ENCODE measurements at regions not wholly inside any gene's neighbourhood (a gene's known extent, or its start where the extent isn't known, plus 50 kb on each side); places are given as distances from the start of the nearest gene placed in this dataset.
"Not testable (repeated sequence)": the region's sequence is repeated elsewhere in the genome, so short reads cannot be mapped to it uniquely, and the experiment has no call there.

- peaks cover 9% of the 10 kb centered on the region for H3K27me3 Mint-ChIP-seq (ENCODE audit: low read depth)
- H3K36me3 Mint-ChIP-seq (ENCODE audit: low read depth), result no peaks in the 10 kb centered on the region
- H3K4me1 Mint-ChIP-seq (ENCODE audit: low read depth), result no peaks in the 10 kb centered on the region
- DNase-seq, result no peak
- H3K27ac Mint-ChIP-seq, result no peak overlapping the region
- H3K4me3 Mint-ChIP-seq, result no peak overlapping the region
- intact Hi-C loops (cut with micrococcal nuclease), result no loop called here
- H3K9me3 Mint-ChIP-seq, result peaks cover 3% of the 10 kb centered on the region
- CTCF ChIA-PET, result no interaction called here
These were observed 54.2 kb upstream of the PIK3R4 start for GRCh38 chr3:130800829-130801228.

- no peak for DNase-seq
- H3K27ac Mint-ChIP-seq, result no peak overlapping the region
- peaks cover 4% of the 10 kb centered on the region for H3K9me3 Mint-ChIP-seq
- no peaks in the 10 kb centered on the region for H3K4me1 Mint-ChIP-seq (ENCODE audit: low read depth)
- no peak overlapping the region for H3K4me3 Mint-ChIP-seq
- CTCF ChIA-PET, result no interaction called here
- intact Hi-C loops (cut with micrococcal nuclease), result no loop called here
- no peaks in the 10 kb centered on the region for H3K36me3 Mint-ChIP-seq (ENCODE audit: low read depth)
- H3K27me3 Mint-ChIP-seq (ENCODE audit: low read depth), result peaks cover 13% of the 10 kb centered on the region
These were observed 54.8 kb upstream of the PIK3R4 start for GRCh38 chr3:130801473-130801872.

DNA sequence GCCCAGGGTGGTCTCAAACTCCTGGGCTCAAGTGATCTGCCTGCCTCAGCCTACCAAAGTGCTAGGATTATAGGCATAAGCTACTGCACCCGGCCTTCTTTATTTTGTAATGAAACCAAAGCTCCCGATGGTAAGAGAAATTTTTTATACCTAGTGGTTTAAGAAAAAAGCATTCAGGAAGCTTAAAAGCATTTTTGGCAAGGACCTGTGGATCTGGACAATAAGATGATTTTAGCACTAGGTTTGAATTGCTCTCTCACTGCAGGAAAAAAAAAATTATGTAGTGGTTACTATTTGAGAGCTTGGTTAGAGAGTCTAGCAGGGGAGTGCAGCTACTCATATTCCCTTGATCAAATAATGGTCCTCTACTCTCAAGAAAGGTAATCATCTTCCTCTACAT is 64.9 kb upstream of the PIK3R4 start:
- Mint-ChIP-seq H3K36me3 (ENCODE audit: low read depth) (no peaks in the 10 kb centered on the region), H3K9me3 (peaks cover 2% of the 10 kb centered on the region), H3K4me1 (ENCODE audit: low read depth) (no peaks in the 10 kb centered on the region), H3K27ac (no peak overlapping the region), H3K4me3 (no peak overlapping the region), H3K27me3 (ENCODE audit: low read depth) (peaks cover 2% of the 10 kb centered on the region)
- DNase-seq, result no peak
- CTCF ChIA-PET, result no interaction called here
- intact Hi-C loops (cut with micrococcal nuclease), result no loop called here

- CTCF ChIA-PET, result interaction anchor here (1.2 kb wide), 1 partner anchor 22 kb away, joined by 3 read pairs; no protein-coding TSS in a partner anchor
- H3K4me1 Mint-ChIP-seq (ENCODE audit: low read depth), result no peaks in the 10 kb centered on the region
These were observed 68.3 kb upstream of the PIK3R4 start for GRCh38 chr3:130814691-130815472.

DNA sequence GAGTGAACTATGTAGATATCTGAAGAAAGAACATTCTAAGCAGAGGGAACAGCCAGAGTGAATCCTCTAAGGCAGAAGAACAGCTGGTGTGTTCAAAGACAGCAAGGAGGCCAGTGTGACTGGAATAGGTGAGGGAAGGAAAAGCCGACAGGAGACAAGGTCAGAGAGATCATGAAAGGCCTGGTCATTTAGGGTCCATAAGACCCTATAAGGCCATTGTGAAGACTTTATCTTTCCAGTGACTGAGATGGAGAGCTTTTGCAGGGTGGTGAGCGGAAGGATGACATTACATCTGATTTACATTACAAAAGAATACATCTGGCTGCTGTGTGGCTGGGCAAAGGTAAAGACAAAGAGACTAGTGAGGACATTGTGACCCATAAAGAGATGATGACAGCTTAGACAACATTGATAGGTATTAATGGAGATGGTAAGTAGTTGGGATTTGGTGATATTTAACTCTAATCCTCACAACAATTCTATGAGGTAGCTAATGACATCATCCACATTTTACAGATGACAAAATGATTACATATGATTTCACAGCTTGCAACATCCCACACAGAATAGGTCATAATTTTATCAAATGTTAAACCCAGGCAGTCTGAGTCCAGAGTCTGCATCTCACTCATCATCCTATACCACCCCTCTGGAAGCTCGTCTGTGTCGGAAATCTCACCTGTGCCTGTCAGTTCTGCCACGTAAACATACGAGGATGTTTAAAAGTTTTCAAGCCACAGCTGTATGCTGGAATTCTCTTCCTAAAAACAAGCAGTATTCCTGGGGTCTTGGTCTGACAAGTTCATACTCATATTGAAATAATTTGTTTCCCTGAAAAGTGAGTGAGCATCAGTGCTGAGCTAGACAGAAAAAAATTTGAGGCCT is 70.2 kb upstream of the PIK3R4 start:
- Mint-ChIP-seq H3K27me3 (ENCODE audit: low read depth) (no peaks in the 10 kb centered on the region), H3K36me3 (ENCODE audit: low read depth) (no peaks in the 10 kb centered on the region), H3K27ac (no peak overlapping the region), H3K4me3 (no peak overlapping the region), H3K9me3 (no peaks in the 10 kb centered on the region), H3K4me1 (ENCODE audit: low read depth) (no peaks in the 10 kb centered on the region)
- intact Hi-C loops (cut with micrococcal nuclease), result no loop called here
- CTCF ChIA-PET, result no interaction called here
- DNase-seq, result no peak

More at GRCh38 chr3:130814691-130815472, 68.3 kb upstream of the PIK3R4 start:
- H3K36me3 Mint-ChIP-seq (ENCODE audit: low read depth), result no peaks in the 10 kb centered on the region
- no peaks in the 10 kb centered on the region for H3K9me3 Mint-ChIP-seq
- intact Hi-C loops (cut with micrococcal nuclease), result no loop called here
- no peaks in the 10 kb centered on the region for H3K27me3 Mint-ChIP-seq (ENCODE audit: low read depth)
- no peak for DNase-seq
- no peak overlapping the region for H3K4me3 Mint-ChIP-seq
- no peak overlapping the region for H3K27ac Mint-ChIP-seq

DNA sequence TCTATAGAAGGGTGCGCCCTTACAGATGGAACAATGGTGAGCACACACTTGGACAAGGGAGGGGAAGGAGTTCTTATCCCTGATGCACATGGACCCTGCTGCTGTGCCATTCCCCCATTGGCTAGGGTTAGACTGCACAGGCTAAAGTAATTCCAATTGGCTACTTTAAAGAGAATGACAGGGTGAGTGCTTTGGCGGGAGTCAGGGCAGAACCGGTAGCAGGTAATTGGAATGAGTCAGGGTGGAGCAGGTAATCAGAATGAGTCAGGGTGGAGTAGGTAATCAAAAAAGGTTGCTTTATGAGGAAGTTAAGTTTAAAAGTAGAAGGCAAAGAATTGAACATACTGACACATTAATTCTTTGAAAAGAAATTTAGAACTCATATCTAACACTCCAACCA is 71.4 kb upstream of the PIK3R4 start:
- H3K36me3 Mint-ChIP-seq (ENCODE audit: low read depth); H3K4me3 Mint-ChIP-seq; DNase-seq; H3K27me3 Mint-ChIP-seq (ENCODE audit: low read depth); H3K27ac Mint-ChIP-seq; intact Hi-C loops (cut with micrococcal nuclease); H3K9me3 Mint-ChIP-seq; H3K4me1 Mint-ChIP-seq (ENCODE audit: low read depth); CTCF ChIA-PET: not testable (repeated sequence)

DNA sequence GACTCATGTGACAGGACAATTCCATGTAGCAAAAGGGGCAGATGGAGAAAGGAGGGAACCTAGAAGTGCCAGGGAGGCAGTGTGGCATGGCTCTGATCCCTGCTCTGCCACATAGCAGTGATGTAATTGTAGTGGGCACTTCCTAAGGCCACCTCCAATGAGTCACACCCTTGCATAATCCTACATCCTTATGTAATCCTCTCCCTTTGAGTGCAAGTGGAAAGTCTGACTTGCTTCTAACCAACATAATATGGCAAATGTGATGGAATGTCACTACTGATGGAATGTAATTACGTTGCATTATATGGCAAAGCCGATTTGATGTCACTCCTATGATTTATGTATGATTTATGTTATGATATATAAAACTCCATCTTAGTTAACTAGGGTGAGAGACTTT is 72.9 kb upstream of the ATP2C1 start:
- H3K27me3 Mint-ChIP-seq (ENCODE audit: low read depth), result no peaks in the 10 kb centered on the region
- CTCF ChIA-PET, result no interaction called here
- intact Hi-C loops (cut with micrococcal nuclease), result no loop called here

GRCh38 chr3:130821806-130822205 is 72.1 kb upstream of the ATP2C1 start:
- H3K4me3 Mint-ChIP-seq, result no peak overlapping the region
- no peaks in the 10 kb centered on the region for H3K36me3 Mint-ChIP-seq (ENCODE audit: low read depth)
- H3K27ac Mint-ChIP-seq, result no peak overlapping the region
- DNase-seq, result no peak
- intact Hi-C loops (cut with micrococcal nuclease), result no loop called here
- CTCF ChIA-PET, result no interaction called here
- no peaks in the 10 kb centered on the region for H3K9me3 Mint-ChIP-seq
- H3K27me3 Mint-ChIP-seq (ENCODE audit: low read depth), result no peaks in the 10 kb centered on the region
- no peaks in the 10 kb centered on the region for H3K4me1 Mint-ChIP-seq (ENCODE audit: low read depth)

More for the DNA sequence above, 72.9 kb upstream of the ATP2C1 start:
- no peaks in the 10 kb centered on the region for H3K36me3 Mint-ChIP-seq (ENCODE audit: low read depth)
- H3K4me3 Mint-ChIP-seq, result no peak overlapping the region
- H3K4me1 Mint-ChIP-seq (ENCODE audit: low read depth), result no peaks in the 10 kb centered on the region
- no peak overlapping the region for H3K27ac Mint-ChIP-seq
- no peak for DNase-seq
- H3K9me3 Mint-ChIP-seq, result no peaks in the 10 kb centered on the region

- Mint-ChIP-seq H3K9me3 (no peaks in the 10 kb centered on the region), H3K4me1 (ENCODE audit: low read depth) (no peaks in the 10 kb centered on the region), H3K27me3 (ENCODE audit: low read depth) (no peaks in the 10 kb centered on the region), H3K36me3 (ENCODE audit: low read depth) (no peaks in the 10 kb centered on the region), H3K4me3 (no peak overlapping the region), H3K27ac (no peak overlapping the region)
- intact Hi-C loops (cut with micrococcal nuclease), result no loop called here
- CTCF ChIA-PET, result interaction anchor here (1.0 kb wide), 1 partner anchor 63 kb away, joined by 4 read pairs; no protein-coding TSS in a partner anchor
- DNase-seq, result no peak
These were observed 70.5 kb upstream of the ATP2C1 start for GRCh38 chr3:130823241-130823884.

GRCh38 chr3:130823996-130824395 is 69.9 kb upstream of the ATP2C1 start:
- no peak overlapping the region for H3K27ac Mint-ChIP-seq
- H3K36me3 Mint-ChIP-seq (ENCODE audit: low read depth), result no peaks in the 10 kb centered on the region
- no peak overlapping the region for H3K4me3 Mint-ChIP-seq
- H3K27me3 Mint-ChIP-seq (ENCODE audit: low read depth), result no peaks in the 10 kb centered on the region
- no peaks in the 10 kb centered on the region for H3K9me3 Mint-ChIP-seq
- no peaks in the 10 kb centered on the region for H3K4me1 Mint-ChIP-seq (ENCODE audit: low read depth)
- intact Hi-C loops (cut with micrococcal nuclease), result no loop called here
- no peak for DNase-seq
- CTCF ChIA-PET, result no interaction called here

DNA sequence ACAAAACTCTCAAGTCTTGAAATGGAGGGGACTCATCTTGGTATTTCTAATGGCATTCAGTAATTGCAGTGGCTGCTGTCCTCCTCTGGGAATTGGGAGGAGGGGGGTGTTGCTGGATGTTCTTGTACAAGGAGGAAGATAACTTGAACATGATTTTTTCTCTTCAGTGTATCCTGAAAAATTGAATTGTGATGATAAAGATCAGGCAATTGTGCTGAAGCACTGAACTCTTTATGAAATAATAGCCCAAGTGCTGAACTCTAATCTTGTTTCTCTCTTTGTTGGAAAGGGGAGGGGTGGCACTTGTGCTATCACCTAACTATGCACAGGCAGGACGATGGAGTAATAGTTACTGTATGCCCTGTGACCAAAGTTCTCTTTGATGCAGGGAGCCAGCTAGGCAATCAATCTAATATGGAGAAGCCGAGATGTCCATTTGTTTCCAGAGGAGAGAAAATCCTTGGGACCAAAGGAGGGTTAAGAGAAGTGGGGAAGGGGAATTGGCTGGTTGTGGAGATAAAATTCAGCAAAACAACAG is 68.1 kb upstream of the ATP2C1 start:
- CTCF ChIA-PET, result no interaction called here
- no peaks in the 10 kb centered on the region for H3K4me1 Mint-ChIP-seq (ENCODE audit: low read depth)
- no peak overlapping the region for H3K4me3 Mint-ChIP-seq
- H3K9me3 Mint-ChIP-seq, result no peaks in the 10 kb centered on the region
- H3K27me3 Mint-ChIP-seq (ENCODE audit: low read depth), result no peaks in the 10 kb centered on the region
- intact Hi-C loops (cut with micrococcal nuclease), result no loop called here
- no peak overlapping the region for H3K27ac Mint-ChIP-seq
- DNase-seq, result no peak
- H3K36me3 Mint-ChIP-seq (ENCODE audit: low read depth), result no peaks in the 10 kb centered on the region

- Mint-ChIP-seq H3K9me3 (no peaks in the 10 kb centered on the region), H3K27me3 (ENCODE audit: low read depth) (no peaks in the 10 kb centered on the region), H3K27ac (no peak overlapping the region), H3K36me3 (ENCODE audit: low read depth) (no peaks in the 10 kb centered on the region), H3K4me3 (no peak overlapping the region), H3K4me1 (ENCODE audit: low read depth) (no peaks in the 10 kb centered on the region)
- intact Hi-C loops (cut with micrococcal nuclease), result no loop called here
- CTCF ChIA-PET, result no interaction called here
- no peak for DNase-seq
These were observed 67.2 kb upstream of the ATP2C1 start for GRCh38 chr3:130826516-130827182.

Measured in activated naive CD4-positive, alpha-beta T cell treated with anti-CD3 and anti-CD28 coated beads for 36 hours (primary cell).